ENCODE measurements at regions not wholly inside any gene's neighbourhood (a gene's known extent, or its start where the extent isn't known, plus 50 kb on each side); places are given as distances from the start of the nearest gene placed in this dataset.

DNA sequence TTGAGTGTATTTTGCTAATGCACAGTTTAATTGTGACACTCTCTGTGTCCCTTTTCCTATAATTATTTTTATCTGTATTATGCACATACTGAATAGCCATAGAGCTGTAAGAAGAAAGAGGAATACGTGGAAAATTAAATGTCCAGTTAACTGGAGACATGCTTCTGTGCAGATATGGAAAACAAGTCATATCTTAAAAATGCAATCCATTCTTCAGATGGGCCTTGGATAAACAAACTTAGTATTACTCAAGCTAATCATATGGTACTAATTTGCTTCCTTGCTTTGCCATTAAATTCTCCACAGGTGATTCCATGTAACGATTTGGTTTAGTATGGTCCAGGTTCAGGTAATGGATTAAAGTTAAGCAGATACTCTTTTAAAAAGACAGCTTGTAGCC lies 201.2 kb upstream of the CELF2 start:
- TF ChIP-seq, protein P1, sequence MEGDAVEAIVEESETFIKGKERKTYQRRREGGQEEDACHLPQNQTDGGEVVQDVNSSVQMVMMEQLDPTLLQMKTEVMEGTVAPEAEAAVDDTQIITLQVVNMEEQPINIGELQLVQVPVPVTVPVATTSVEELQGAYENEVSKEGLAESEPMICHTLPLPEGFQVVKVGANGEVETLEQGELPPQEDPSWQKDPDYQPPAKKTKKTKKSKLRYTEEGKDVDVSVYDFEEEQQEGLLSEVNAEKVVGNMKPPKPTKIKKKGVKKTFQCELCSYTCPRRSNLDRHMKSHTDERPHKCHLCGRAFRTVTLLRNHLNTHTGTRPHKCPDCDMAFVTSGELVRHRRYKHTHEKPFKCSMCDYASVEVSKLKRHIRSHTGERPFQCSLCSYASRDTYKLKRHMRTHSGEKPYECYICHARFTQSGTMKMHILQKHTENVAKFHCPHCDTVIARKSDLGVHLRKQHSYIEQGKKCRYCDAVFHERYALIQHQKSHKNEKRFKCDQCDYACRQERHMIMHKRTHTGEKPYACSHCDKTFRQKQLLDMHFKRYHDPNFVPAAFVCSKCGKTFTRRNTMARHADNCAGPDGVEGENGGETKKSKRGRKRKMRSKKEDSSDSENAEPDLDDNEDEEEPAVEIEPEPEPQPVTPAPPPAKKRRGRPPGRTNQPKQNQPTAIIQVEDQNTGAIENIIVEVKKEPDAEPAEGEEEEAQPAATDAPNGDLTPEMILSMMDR (IDR thresholded peaks at IDR 0.05) = no peak
- TF ChIP-seq POLR2A (IDR thresholded peaks at IDR 0.05) = no peak

All from esophagus squamous epithelium (tissue), 4 donors.